DMS53 treated with DMSO at 0.1 percent for 48 hours (cell line): ENCODE measurements at regions not wholly inside any gene's neighbourhood (a gene's known extent, or its start where the extent isn't known, plus 50 kb on each side); places are given as distances from the start of the nearest gene placed in this dataset.

ENCODE experiments used
- DNase-seq: peaks from one replicate; lab custom pipeline; 2025; ENCODE audit not compliant: unreplicated experiment; lab: John Stamatoyannopoulos, UW

DNA sequence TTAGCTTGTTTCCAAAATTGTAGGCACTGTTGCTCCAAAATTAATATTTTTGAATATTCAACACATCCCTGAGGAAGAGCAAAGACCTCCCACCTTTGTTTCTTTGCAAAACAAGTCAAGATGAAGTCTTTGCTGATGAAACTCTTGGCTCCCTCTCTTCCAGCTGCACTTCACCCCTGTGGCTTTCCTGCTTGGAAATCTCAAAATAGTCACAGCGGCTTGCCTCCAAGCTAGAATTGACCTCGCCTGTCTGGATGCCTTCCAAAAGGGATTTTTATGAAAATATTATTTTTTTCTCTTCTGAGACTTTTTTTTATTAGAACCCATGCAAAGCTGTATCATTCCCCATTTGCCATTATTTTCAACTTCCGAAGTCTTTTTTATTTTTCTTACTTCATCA lies 71.1 kb upstream of the MROH9 start:
- no peak for DNase-seq

DNA sequence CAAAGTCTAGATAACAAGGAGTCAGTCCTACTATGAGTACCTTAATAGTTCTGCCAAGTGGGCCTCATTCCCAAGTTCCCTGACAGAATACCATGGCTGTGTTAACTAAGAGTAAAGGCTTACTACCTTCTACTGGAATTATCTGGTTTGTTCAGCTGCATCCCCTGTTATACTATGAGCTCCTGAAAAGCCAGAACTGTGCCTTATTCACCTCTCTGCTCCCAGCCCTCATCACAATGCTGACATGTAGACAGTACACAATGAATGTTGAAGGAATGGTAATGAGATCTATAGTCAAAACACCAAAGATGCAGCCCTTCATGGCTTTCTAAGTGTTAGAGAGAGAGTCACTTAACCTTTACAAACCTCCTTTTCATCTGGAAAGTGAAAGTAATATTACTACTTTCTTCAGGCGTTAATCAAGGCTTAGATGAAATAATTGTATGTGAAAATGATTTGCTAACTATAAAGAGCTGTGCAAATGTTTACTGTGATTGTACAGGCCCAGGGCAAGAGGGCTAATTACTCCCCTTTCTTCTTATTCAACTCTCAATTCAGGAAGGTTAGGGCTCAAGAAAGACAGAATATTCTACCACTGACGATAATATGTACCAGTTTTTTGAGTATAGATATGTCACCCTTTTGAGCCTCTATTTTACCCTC lies 70.3 kb upstream of the MROH9 start:
- DNase-seq: no peak

DNA sequence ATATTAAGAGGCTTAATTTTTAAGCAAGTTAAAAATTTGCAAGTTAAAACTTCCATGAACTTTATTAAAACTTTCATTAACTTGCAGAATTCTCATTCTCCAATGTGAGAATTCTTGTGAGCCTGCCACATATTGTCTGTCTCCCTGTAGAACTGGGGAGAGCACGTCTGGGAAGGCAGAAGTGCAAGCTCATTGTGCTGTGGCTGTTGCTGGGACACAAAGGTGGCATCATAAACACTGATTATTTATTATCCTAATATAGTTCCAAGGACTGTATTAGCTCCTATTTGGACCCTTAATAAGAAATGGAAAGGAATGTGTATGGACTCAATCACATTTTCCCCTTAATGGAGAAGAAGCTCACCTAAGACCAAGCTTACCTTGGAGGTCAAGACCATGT lies 68.7 kb upstream of the MROH9 start:
- no peak for DNase-seq

DNA sequence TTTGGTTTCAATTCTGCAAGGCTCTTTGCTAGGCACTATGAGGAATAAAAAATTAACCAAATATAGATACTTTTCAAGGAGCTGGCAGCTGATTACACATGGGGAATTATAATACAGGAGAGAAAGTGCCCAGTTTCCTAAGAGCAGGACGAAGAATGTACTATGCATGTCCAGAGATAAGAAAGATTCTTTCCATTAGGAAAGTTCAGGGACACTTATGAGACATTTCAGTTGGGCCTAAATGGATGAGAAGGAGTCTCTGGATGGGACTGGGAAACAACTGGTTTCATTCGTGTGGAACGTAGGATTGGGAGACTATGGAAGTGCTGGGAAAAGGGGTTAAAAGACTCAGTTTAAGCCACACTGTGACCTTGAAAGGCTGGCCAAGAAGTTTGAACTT lies 63.5 kb upstream of the MROH9 start:
- no peak for DNase-seq

DNA sequence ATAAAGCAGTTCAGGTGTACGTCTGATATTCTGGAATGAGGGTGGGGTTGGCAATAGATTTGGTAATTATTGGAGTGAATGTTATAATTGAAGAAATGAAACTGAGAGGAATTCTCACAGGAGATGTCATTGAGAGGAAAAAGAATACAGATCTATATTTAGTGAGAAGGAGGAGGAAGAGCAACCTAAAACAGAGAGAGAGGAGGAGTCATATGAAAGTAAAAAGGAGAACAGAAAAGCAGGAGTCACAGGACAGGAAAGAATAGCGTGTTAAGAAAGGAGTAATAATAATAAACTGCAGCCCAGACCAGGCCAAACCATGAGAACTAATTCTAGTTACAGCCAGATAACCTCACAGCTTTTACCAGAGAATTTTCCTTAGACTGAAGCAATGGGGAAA lies 62.7 kb upstream of the MROH9 start:
- no peak for DNase-seq

DNA sequence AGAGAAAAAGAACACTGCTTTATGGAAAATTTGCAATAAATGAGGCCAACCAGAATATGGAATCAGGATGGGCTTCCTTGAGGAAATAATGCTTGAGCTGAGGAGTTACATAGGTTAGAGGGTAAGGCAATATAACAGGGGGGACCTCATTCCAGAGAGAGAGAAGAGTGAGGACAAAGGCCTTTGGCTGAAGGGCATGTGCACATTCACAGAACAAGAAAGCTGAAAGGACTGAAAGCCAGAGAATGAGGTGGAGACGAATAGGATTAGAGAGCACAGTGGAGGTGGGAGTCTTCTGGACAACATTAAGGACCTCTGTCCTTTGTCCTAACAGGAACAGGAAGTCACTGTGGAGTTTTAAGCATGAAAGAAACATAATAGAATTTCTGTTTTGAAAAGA lies 60.7 kb upstream of the MROH9 start:
- no peak for DNase-seq

DNA sequence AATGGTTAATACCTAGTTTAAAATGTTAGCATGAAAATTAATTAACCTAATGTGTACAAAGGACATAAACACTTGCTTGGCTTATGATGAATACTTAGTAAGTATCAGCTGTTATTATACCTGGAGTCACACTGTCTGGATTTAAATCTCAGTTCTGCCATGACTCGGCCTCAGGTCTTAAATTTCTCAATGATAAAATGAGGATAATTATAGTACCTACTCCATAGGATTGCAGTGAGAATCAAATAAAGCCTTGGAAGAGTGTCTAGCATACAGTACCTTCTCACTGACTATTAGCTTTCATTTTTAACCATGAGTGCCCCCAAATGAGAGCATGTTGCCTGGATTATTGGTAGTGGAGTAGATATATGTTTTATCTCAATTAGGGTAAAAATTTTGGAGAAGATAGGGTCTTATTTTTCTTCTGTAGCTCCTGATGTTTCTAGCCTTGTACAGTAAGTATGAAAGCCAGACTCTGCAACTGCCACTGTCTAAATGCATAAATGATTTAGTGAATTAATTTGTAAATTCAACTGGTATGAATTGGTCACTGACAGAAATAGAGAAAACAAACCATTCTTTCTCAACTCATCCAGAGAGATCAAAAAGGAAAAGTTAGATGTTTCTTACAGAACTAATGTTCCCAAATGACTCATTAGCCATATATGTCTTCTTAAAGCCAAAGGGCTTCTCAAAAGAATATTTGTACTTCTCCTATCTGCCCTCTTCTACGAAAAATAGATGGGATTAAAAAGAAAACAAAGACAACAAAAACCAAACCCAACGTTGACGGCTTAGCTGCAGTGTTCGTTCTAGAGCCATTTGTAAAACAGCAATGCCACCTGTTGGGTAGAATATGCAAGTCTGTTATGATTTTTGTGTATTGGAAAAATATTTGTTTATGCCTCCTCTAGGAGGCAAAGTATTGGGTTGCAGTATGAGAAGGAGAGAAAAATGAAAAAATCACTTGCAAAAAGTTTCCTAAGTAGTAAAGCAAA lies 53.8 kb upstream of the MROH9 start:
- DNase-seq: peak; percentile 67
